ENCODE measurements at regions not wholly inside any gene's neighbourhood (a gene's known extent, or its start where the extent isn't known, plus 50 kb on each side); places are given as distances from the start of the nearest gene placed in this dataset.

GRCh38 chr2:159859583-159859982 lies 61.6 kb upstream of the CD302 start:
- Histone ChIP-seq H2BK15ac (ENCODE audit: low read depth, low read length) (no peak overlapping the region), H3K23ac (ENCODE audit: low read depth, low read length) (no peak overlapping the region), H4K5ac (ENCODE audit: low read depth, low read length) (no peak overlapping the region), H3K79me1 (ENCODE audit: low read depth in 1 of 2, low read length in 2 of 2) (no peaks in the 10 kb centered on the region), H2BK20ac (ENCODE audit: low read depth, low read length) (no peak overlapping the region), H2BK5ac (ENCODE audit: low read depth, low read length, poor library complexity, severe bottlenecking) (no peak overlapping the region), H4K91ac (ENCODE audit: insufficient read depth, low read depth, low read length) (no peak overlapping the region), H3K36me3 (ENCODE audit: control insufficient read depth, insufficient read depth, low read length) (no peaks in the 10 kb centered on the region), H4K20me1 (ENCODE audit: insufficient read depth, low read length) (no peaks in the 10 kb centered on the region), H3K9me1 (ENCODE audit: insufficient read depth, low read length) (no peaks in the 10 kb centered on the region), H3K27ac (ENCODE audit: insufficient read depth, low read length) (no peak overlapping the region), H2AFZ (replicated peaks; ENCODE audit: low read length, poor library complexity) (no peak overlapping the region), H3K9me3 (ENCODE audit: control insufficient read depth, insufficient read depth, low read length) (no peaks in the 10 kb centered on the region), H3K14ac (replicated peaks; ENCODE audit: low read depth, low read length) (no peak overlapping the region), H3K27me3 (ENCODE audit: control insufficient read depth, insufficient read depth, low read length) (peaks cover 10% of the 10 kb centered on the region), H3K56ac (ENCODE audit: extremely low read depth, insufficient read depth, low read length) (no peak overlapping the region), H2AK5ac (ENCODE audit: low read depth, low read length) (no peak overlapping the region), H3K4ac (ENCODE audit: low read depth, low read length) (no peak overlapping the region), H3K9ac (ENCODE audit: low read depth, low read length) (no peak overlapping the region), H3K4me3 (ENCODE audit: insufficient read depth, low read depth, low read length) (no peak overlapping the region), H4K8ac (ENCODE audit: low read depth in 2 of 2, low read length in 2 of 2) (no peak overlapping the region), H3K4me1 (ENCODE audit: control insufficient read depth, insufficient read depth, low read length) (no peaks in the 10 kb centered on the region), H3K4me2 (ENCODE audit: low read depth, low read length) (no peak overlapping the region), H3K18ac (ENCODE audit: low read depth, low read length) (no peak overlapping the region), H2AK9ac (replicated peaks; ENCODE audit: low read depth, low read length, poor library complexity) (no peak overlapping the region), H2BK120ac (ENCODE audit: low read depth, low read length) (no peak overlapping the region)
- DNase-seq (no peak), ATAC-seq (ENCODE audit: low read depth) (no peak)
- no peak for TF ChIP-seq NFE2L2 (IDR thresholded peaks at IDR 0.05; ENCODE audit: low read depth, low read length)
- dilution Hi-C loops (cut with HindIII; ENCODE audit: low sequenced_read_pairs, unreplicated experiment): no loop called here
- ChIA-PET CTCF (no interaction called here), POLR2A (ENCODE audit: unreplicated experiment) (no interaction called here)
- intact Hi-C loops (cut with micrococcal nuclease): no loop called here
- no CpG with 5 or more reads among the region's 1 CpG for WGBS, 2 experiments (ENCODE audit: extremely low coverage in 2 of 2, insufficient read length in 1 of 2)
- BruUV-seq (replicated peaks): no TSS peak
- in situ Hi-C loops (cut with MboI; ENCODE audit: low sequenced_read_pairs): no loop called here

All from IMR-90 (cell line).